ENCODE measurements at regions not wholly inside any gene's neighbourhood (a gene's known extent, or its start where the extent isn't known, plus 50 kb on each side); places are given as distances from the start of the nearest gene placed in this dataset.

GRCh38 chr7:81036871-81037270, 118.0 kb upstream of the SEMA3C start:
- no peak overlapping the region for H3K4me3 ChIP-seq
- no peak overlapping the region for H3K27ac ChIP-seq
- no peak for DNase-seq (ENCODE audit: low spot score)
- TF ChIP-seq, protein P1, sequence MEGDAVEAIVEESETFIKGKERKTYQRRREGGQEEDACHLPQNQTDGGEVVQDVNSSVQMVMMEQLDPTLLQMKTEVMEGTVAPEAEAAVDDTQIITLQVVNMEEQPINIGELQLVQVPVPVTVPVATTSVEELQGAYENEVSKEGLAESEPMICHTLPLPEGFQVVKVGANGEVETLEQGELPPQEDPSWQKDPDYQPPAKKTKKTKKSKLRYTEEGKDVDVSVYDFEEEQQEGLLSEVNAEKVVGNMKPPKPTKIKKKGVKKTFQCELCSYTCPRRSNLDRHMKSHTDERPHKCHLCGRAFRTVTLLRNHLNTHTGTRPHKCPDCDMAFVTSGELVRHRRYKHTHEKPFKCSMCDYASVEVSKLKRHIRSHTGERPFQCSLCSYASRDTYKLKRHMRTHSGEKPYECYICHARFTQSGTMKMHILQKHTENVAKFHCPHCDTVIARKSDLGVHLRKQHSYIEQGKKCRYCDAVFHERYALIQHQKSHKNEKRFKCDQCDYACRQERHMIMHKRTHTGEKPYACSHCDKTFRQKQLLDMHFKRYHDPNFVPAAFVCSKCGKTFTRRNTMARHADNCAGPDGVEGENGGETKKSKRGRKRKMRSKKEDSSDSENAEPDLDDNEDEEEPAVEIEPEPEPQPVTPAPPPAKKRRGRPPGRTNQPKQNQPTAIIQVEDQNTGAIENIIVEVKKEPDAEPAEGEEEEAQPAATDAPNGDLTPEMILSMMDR (IDR thresholded peaks at IDR 0.05): no peak

GRCh38 chr7:81036057-81036456, 117.2 kb upstream of the SEMA3C start:
- H3K4me3 ChIP-seq: peak overlapping the region; percentile 22
- TF ChIP-seq, protein P1 (IDR thresholded peaks at IDR 0.05): no peak
- DNase-seq (ENCODE audit: low spot score): no peak
- H3K27ac ChIP-seq: no peak overlapping the region

- TF ChIP-seq, protein P1 (IDR thresholded peaks at IDR 0.05): no peak
- Histone ChIP-seq H3K4me3 (no peak overlapping the region), H3K27ac (no peak overlapping the region)
- no peak for DNase-seq (ENCODE audit: low spot score)
Measured at GRCh38 chr7:81031996-81032395, 113.1 kb upstream of the SEMA3C start.

- Histone ChIP-seq H3K27ac (no peak overlapping the region), H3K4me3 (no peak overlapping the region)
- TF ChIP-seq, protein P1 (IDR thresholded peaks at IDR 0.05): no peak
- no peak for DNase-seq (ENCODE audit: low spot score)
Measured at GRCh38 chr7:81031243-81031642, 112.4 kb upstream of the SEMA3C start.

GRCh38 chr7:81030472-81030871, 111.6 kb upstream of the SEMA3C start:
- Histone ChIP-seq H3K4me3 (no peak overlapping the region), H3K27ac (no peak overlapping the region)
- DNase-seq (ENCODE audit: low spot score): no peak
- TF ChIP-seq, protein P1 (IDR thresholded peaks at IDR 0.05): no peak

GRCh38 chr7:81029511-81029910, 110.7 kb upstream of the SEMA3C start:
- H3K27ac ChIP-seq: no peak overlapping the region

GRCh38 chr7:81025360-81025759, 106.5 kb upstream of the SEMA3C start:
- H3K4me3 ChIP-seq: no peak overlapping the region
- DNase-seq (ENCODE audit: low spot score): no peak
- H3K27ac ChIP-seq: no peak overlapping the region
- TF ChIP-seq, protein P1 (IDR thresholded peaks at IDR 0.05): no peak

More at GRCh38 chr7:81029511-81029910, 110.7 kb upstream of the SEMA3C start:
- TF ChIP-seq, protein P1 (IDR thresholded peaks at IDR 0.05): no peak
- no peak for DNase-seq (ENCODE audit: low spot score)
- H3K4me3 ChIP-seq: no peak overlapping the region

All from coronary artery (tissue), 2 donors.